ENCODE measurements at regions not wholly inside any gene's neighbourhood (a gene's known extent, or its start where the extent isn't known, plus 50 kb on each side); places are given as distances from the start of the nearest gene placed in this dataset.

DNA sequence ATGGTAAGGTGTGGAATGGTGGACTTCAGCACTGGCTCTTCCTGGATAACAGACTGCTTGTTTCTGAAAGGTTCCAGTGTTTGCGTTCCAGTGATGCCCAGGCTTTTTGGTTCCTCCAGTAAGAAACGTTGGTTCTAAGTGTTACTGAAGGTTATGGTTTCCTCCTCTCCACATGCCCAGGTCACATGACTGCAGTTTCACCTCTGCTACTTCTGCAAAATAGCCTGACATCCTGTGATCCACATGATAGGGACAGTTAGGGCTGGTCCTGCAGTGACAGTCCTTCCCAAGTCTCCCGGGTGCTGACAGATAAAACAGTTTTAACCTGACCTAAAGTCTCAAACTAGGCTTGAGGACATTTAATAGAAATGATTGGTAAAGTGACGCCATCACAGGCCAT is 132.2 kb upstream of the CST7 start:
- no peaks in the 10 kb centered on the region for H3K36me3 ChIP-seq (replicated peaks; ENCODE audit: low read depth, low read length)
- no peak overlapping the region for H2AFZ ChIP-seq (ENCODE audit: low read depth, low read length)
- TF ChIP-seq, protein P1, sequence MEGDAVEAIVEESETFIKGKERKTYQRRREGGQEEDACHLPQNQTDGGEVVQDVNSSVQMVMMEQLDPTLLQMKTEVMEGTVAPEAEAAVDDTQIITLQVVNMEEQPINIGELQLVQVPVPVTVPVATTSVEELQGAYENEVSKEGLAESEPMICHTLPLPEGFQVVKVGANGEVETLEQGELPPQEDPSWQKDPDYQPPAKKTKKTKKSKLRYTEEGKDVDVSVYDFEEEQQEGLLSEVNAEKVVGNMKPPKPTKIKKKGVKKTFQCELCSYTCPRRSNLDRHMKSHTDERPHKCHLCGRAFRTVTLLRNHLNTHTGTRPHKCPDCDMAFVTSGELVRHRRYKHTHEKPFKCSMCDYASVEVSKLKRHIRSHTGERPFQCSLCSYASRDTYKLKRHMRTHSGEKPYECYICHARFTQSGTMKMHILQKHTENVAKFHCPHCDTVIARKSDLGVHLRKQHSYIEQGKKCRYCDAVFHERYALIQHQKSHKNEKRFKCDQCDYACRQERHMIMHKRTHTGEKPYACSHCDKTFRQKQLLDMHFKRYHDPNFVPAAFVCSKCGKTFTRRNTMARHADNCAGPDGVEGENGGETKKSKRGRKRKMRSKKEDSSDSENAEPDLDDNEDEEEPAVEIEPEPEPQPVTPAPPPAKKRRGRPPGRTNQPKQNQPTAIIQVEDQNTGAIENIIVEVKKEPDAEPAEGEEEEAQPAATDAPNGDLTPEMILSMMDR (IDR thresholded peaks at IDR 0.05; ENCODE audit: low read depth, low read length) = no peak
- no peak for TF ChIP-seq EZH2phosphoT487 (IDR thresholded peaks at IDR 0.05; ENCODE audit: low read depth)
- no peak overlapping the region for H3K4me3 ChIP-seq (ENCODE audit: low read length)
- H3K79me2 ChIP-seq (ENCODE audit: low read length) = no peaks in the 10 kb centered on the region
- peaks cover 7% of the 10 kb centered on the region for H3K4me1 ChIP-seq (ENCODE audit: low read length)
- 0 out of 2 replicates have a peak overlapping the region, but pooled peaks have one; percentile 0 for H3K4me2 ChIP-seq (ENCODE audit: low read length)
- H3K9ac ChIP-seq (ENCODE audit: low read length) = no peak overlapping the region
- H3K27me3 ChIP-seq (ENCODE audit: low read depth, low read length) = peaks cover 55% of the 10 kb centered on the region
- H4K20me1 ChIP-seq (ENCODE audit: insufficient read depth, low read length) = no peaks in the 10 kb centered on the region
- H3K27ac ChIP-seq (ENCODE audit: low read length) = no peak overlapping the region
- H3K9me3 ChIP-seq (ENCODE audit: insufficient read depth, low read length) = no peaks in the 10 kb centered on the region

- Histone ChIP-seq H3K9ac (ENCODE audit: low read length) (no peak overlapping the region), H4K20me1 (ENCODE audit: insufficient read depth, low read length) (no peaks in the 10 kb centered on the region), H3K27ac (ENCODE audit: low read length) (no peak overlapping the region), H3K4me2 (ENCODE audit: low read length) (no peak overlapping the region), H3K79me2 (ENCODE audit: low read length) (no peaks in the 10 kb centered on the region), H3K36me3 (replicated peaks; ENCODE audit: low read depth, low read length) (no peaks in the 10 kb centered on the region), H3K27me3 (ENCODE audit: low read depth, low read length) (peaks cover 57% of the 10 kb centered on the region), H3K4me1 (ENCODE audit: low read length) (peaks cover 7% of the 10 kb centered on the region), H2AFZ (ENCODE audit: low read depth, low read length) (no peak overlapping the region), H3K4me3 (ENCODE audit: low read length) (no peak overlapping the region), H3K9me3 (ENCODE audit: insufficient read depth, low read length) (no peaks in the 10 kb centered on the region)
- TF ChIP-seq EZH2phosphoT487 (IDR thresholded peaks at IDR 0.05; ENCODE audit: low read depth) = no peak
- TF ChIP-seq, protein P1 (IDR thresholded peaks at IDR 0.05; ENCODE audit: low read depth, low read length) = no peak
These were observed 131.7 kb upstream of the CST7 start for GRCh38 chr20:24817351-24817750.

GRCh38 chr20:24818056-24818455 is 131.0 kb upstream of the CST7 start:
- H3K36me3 ChIP-seq (replicated peaks; ENCODE audit: low read depth, low read length) = no peaks in the 10 kb centered on the region
- no peak for TF ChIP-seq EZH2phosphoT487 (IDR thresholded peaks at IDR 0.05; ENCODE audit: low read depth)
- TF ChIP-seq, protein P1 (IDR thresholded peaks at IDR 0.05; ENCODE audit: low read depth, low read length) = no peak
- no peak overlapping the region for H2AFZ ChIP-seq (ENCODE audit: low read depth, low read length)
- H3K27me3 ChIP-seq (ENCODE audit: low read depth, low read length) = peaks cover 54% of the 10 kb centered on the region
- H3K9me3 ChIP-seq (ENCODE audit: insufficient read depth, low read length) = no peaks in the 10 kb centered on the region
- H3K79me2 ChIP-seq (ENCODE audit: low read length) = no peaks in the 10 kb centered on the region
- no peak overlapping the region for H3K27ac ChIP-seq (ENCODE audit: low read length)
- no peaks in the 10 kb centered on the region for H4K20me1 ChIP-seq (ENCODE audit: insufficient read depth, low read length)
- no peak overlapping the region for H3K4me2 ChIP-seq (ENCODE audit: low read length)
- no peak overlapping the region for H3K9ac ChIP-seq (ENCODE audit: low read length)
- peaks cover 7% of the 10 kb centered on the region for H3K4me1 ChIP-seq (ENCODE audit: low read length)
- H3K4me3 ChIP-seq (ENCODE audit: low read length) = no peak overlapping the region

- peaks cover 7% of the 10 kb centered on the region for H3K4me1 ChIP-seq (ENCODE audit: low read length)
- peaks cover 60% of the 10 kb centered on the region for H3K27me3 ChIP-seq (ENCODE audit: low read depth, low read length)
- no peaks in the 10 kb centered on the region for H4K20me1 ChIP-seq (ENCODE audit: insufficient read depth, low read length)
- no peaks in the 10 kb centered on the region for H3K9me3 ChIP-seq (ENCODE audit: insufficient read depth, low read length)
- no peak overlapping the region for H3K4me2 ChIP-seq (ENCODE audit: low read length)
- no peaks in the 10 kb centered on the region for H3K36me3 ChIP-seq (replicated peaks; ENCODE audit: low read depth, low read length)
- H3K9ac ChIP-seq (ENCODE audit: low read length) = no peak overlapping the region
- no peak overlapping the region for H2AFZ ChIP-seq (ENCODE audit: low read depth, low read length)
- H3K27ac ChIP-seq (ENCODE audit: low read length) = no peak overlapping the region
- no peak overlapping the region for H3K4me3 ChIP-seq (ENCODE audit: low read length)
- no peaks in the 10 kb centered on the region for H3K79me2 ChIP-seq (ENCODE audit: low read length)
- TF ChIP-seq, protein P1 (IDR thresholded peaks at IDR 0.05; ENCODE audit: low read depth, low read length) = no peak
- TF ChIP-seq EZH2phosphoT487 (IDR thresholded peaks at IDR 0.05; ENCODE audit: low read depth) = no peak
These were observed 129.6 kb upstream of the CST7 start for GRCh38 chr20:24819331-24819965.

Measured in OCI-LY3 (cell line).